Liver (tissue), 8 donors: ENCODE measurements at regions not wholly inside any gene's neighbourhood (a gene's known extent, or its start where the extent isn't known, plus 50 kb on each side); places are given as distances from the start of the nearest gene placed in this dataset.

Source experiments
- DNase-seq: peaks from one replicate; pipeline ENCODE4 v3.0.0-alpha.2; 2017; ENCODE audit warnings: low spot score
- H3K27ac ChIP-seq, 2 donors: one replicate each; pipeline ENCODE4 v1.7.0; 2013; ENCODE audit warnings: inconsistent platforms in 2 of 2, low read length in 2 of 2, control low read depth in 1 of 2, low read depth in 1 of 2, mild to moderate bottlenecking in 1 of 2
- H3K27me3 ChIP-seq, 4 donors: one replicate each; pipeline versions ENCODE4 v1.6.1 to v1.7.0; 2013; ENCODE audit warnings: low read length in 3 of 4, inconsistent platforms in 1 of 4, mild to moderate bottlenecking in 1 of 4, moderate library complexity in 1 of 4; ENCODE audit not compliant: control insufficient read depth in 4 of 4, insufficient read depth in 4 of 4
- H3K36me3 ChIP-seq, 4 donors: one replicate each; pipeline versions ENCODE4 v1.6.1 to v1.7.0; 2013; ENCODE audit warnings: low read length in 3 of 4, mild to moderate bottlenecking in 3 of 4, low read depth in 1 of 4, moderate library complexity in 1 of 4; ENCODE audit not compliant: control insufficient read depth in 4 of 4, insufficient read depth in 3 of 4
- H3K4me1 ChIP-seq, 4 donors: one replicate each; pipeline versions ENCODE4 v1.6.1 to v1.7.0; 2013; ENCODE audit warnings: low read length in 3 of 4, mild to moderate bottlenecking in 3 of 4, moderate library complexity in 1 of 4; ENCODE audit not compliant: control insufficient read depth in 4 of 4, insufficient read depth in 4 of 4
- H3K4me3 ChIP-seq, 3 donors: one replicate each; pipeline versions ENCODE4 v1.6.1 to v1.7.0; 2013; ENCODE audit warnings: low read length in 3 of 3, control low read depth in 1 of 3, low read depth in 1 of 3, mild to moderate bottlenecking in 1 of 3
- H3K9ac ChIP-seq, 2 donors: one replicate each; pipeline ENCODE4 v1.7.0; 2013; ENCODE audit warnings: low read length in 2 of 2, mild to moderate bottlenecking in 2 of 2, moderate library complexity in 2 of 2, control low read depth in 1 of 2, low read depth in 1 of 2
- H3K9me3 ChIP-seq, 4 donors: one replicate each; pipeline versions ENCODE4 v1.6.1 to v1.7.0; 2013; ENCODE audit warnings: low read length in 3 of 4; ENCODE audit not compliant: control insufficient read depth in 4 of 4
- ATF3 ChIP-seq: IDR thresholded peaks from 2 replicates; pipeline ENCODE4 v1.6.1; 2016; ENCODE audit warnings: antibody characterized with exemption
- CTCF ChIP-seq: fragments of 150-350 bp; IDR thresholded peaks from 2 replicates; pipeline ENCODE4 v1.5.1; 2017; ENCODE audit warnings: improper control_type of control experiment, low read depth, low read length; ENCODE audit not compliant: missing input control
- EGR1 ChIP-seq, 2 donors: IDR thresholded peaks; 2 replicates each; pipeline ENCODE4 v1.6.1; 2016 to 2018; ENCODE audit warnings: antibody characterized with exemption in 2 of 2, low read depth in 2 of 2
- FOXA1 ChIP-seq: IDR thresholded peaks from 2 replicates; pipeline ENCODE4 v1.6.1; 2016; ENCODE audit warnings: antibody characterized with exemption
- FOXA2 ChIP-seq: IDR thresholded peaks from 2 replicates; pipeline ENCODE4 v1.6.1; 2016; ENCODE audit warnings: antibody characterized with exemption
- GABPA ChIP-seq, 2 donors: IDR thresholded peaks in 1 of 2; conservative IDR thresholded peaks in 1 of 2; 2 replicates each; pipeline ENCODE4 v1.6.1; 2016; ENCODE audit warnings: antibody characterized with exemption in 2 of 2, mild to moderate bottlenecking in 1 of 2, moderate library complexity in 1 of 2
- HNF4A ChIP-seq, 2 donors: conservative IDR thresholded peaks; 2 replicates each; pipeline ENCODE4 v1.6.1; 2016; ENCODE audit warnings: antibody characterized with exemption in 2 of 2, mild to moderate bottlenecking in 2 of 2
- HNF4G ChIP-seq: IDR thresholded peaks from 2 replicates; pipeline ENCODE4 v1.6.1; 2016; ENCODE audit warnings: antibody characterized with exemption
- MAX ChIP-seq: IDR thresholded peaks from 2 replicates; pipeline ENCODE4 v1.6.1; 2016; ENCODE audit warnings: antibody characterized with exemption
- RAD21 ChIP-seq, 2 donors: IDR thresholded peaks; 2 replicates each; pipeline ENCODE4 v1.6.1; 2016; ENCODE audit warnings: antibody characterized with exemption in 2 of 2, mild to moderate bottlenecking in 2 of 2
- REST ChIP-seq: IDR thresholded peaks from 2 replicates; pipeline ENCODE4 v1.6.1; 2016; ENCODE audit warnings: antibody characterized with exemption, mild to moderate bottlenecking
- RXRA ChIP-seq, 2 donors: IDR thresholded peaks; 2 replicates each; pipeline ENCODE4 v1.6.1; 2017 to 2018; ENCODE audit warnings: antibody characterized with exemption in 2 of 2, mild to moderate bottlenecking in 1 of 2
- SP1 ChIP-seq: IDR thresholded peaks from 2 replicates; pipeline ENCODE4 v1.6.1; 2018; ENCODE audit warnings: antibody characterized with exemption, mild to moderate bottlenecking
- TAF1 ChIP-seq: conservative IDR thresholded peaks from 2 replicates; pipeline ENCODE4 v1.6.1; 2016; ENCODE audit warnings: antibody characterized with exemption, mild to moderate bottlenecking
- YY1 ChIP-seq: IDR thresholded peaks from 2 replicates; pipeline ENCODE4 v1.6.1; 2016; ENCODE audit warnings: antibody characterized with exemption, mild to moderate bottlenecking
- WGBS: extraction: QIAGEN DNeasy Blood & Tissue Kit; methylation state at CpG from one replicate; pipeline ENCODE4 v1.1.7; 2013; 5-methylcytosine and 5-hydroxymethylcytosine counted together
- donor health status: healthy.
- donor health status: healthy.
- donor health status: healthy.
- donor health status: healthy.
- donor health status: healthy.

GRCh38 chr22:44411226-44412135, 86.6 kb downstream of the RTL6 start:
- 50% methylated on average over 37 of the region's 37 CpGs for WGBS
- no peak for DNase-seq

GRCh38 chr22:44410451-44410991, 87.5 kb downstream of the RTL6 start:
- no peaks in the 10 kb centered on the region for H3K36me3 ChIP-seq
- H3K4me3 ChIP-seq = no peak overlapping the region
- 86% methylated on average over 16 of the region's 16 CpGs for WGBS
- H3K9me3 ChIP-seq = no peaks in the 10 kb centered on the region
- no peak for TF ChIP-seq HNF4G
- TF ChIP-seq YY1 = no peak
- TF ChIP-seq MAX = no peak
- TF ChIP-seq GABPA (IDR thresholded peaks at IDR 0.05 in 1 of 2, conservative IDR thresholded peaks at IDR 0.05 in 1 of 2) = no peak
- no peak for TF ChIP-seq REST
- no peak for TF ChIP-seq CTCF
- TF ChIP-seq RAD21 (IDR thresholded peaks at IDR 0.05) = no peak
- no peak for TF ChIP-seq FOXA2
- TF ChIP-seq TAF1 = no peak
- no peak for TF ChIP-seq FOXA1
- no peak for TF ChIP-seq EGR1 (IDR thresholded peaks at IDR 0.05; ENCODE audit: low read depth in 2 of 2)
- no peak for TF ChIP-seq HNF4A (conservative IDR thresholded peaks at IDR 0.05)
- no peak for TF ChIP-seq SP1
- TF ChIP-seq RXRA (IDR thresholded peaks at IDR 0.05) = no peak
- no peak for TF ChIP-seq ATF3
- H3K4me1 ChIP-seq = peaks cover 0 to 2% (median 0%) of the 10 kb centered on the region in 4 donors
- peaks cover 0 to 3% (median 0%) of the 10 kb centered on the region in 4 donors for H3K27me3 ChIP-seq
- H3K27ac ChIP-seq = no peak overlapping the region
- H3K9ac ChIP-seq = no peak overlapping the region
- no peak for DNase-seq

More at GRCh38 chr22:44411226-44412135, 86.6 kb downstream of the RTL6 start:
- TF ChIP-seq RAD21 (IDR thresholded peaks at IDR 0.05) (no peak), HNF4G (no peak)
- Histone ChIP-seq H3K36me3 (no peaks in the 10 kb centered on the region), H3K9me3 (no peaks in the 10 kb centered on the region), H3K27me3 (peaks cover 0 to 3% (median under 1%) of the 10 kb centered on the region in 4 donors), H3K9ac (no peak overlapping the region), H3K4me3 (no peak overlapping the region), H3K4me1 (peaks cover 0 to 2% (median 0%) of the 10 kb centered on the region in 4 donors), H3K27ac (no peak overlapping the region)
